Kasumi-1 (cell line): ENCODE measurements at regions not wholly inside any gene's neighbourhood (a gene's known extent, or its start where the extent isn't known, plus 50 kb on each side); places are given as distances from the start of the nearest gene placed in this dataset.

ENCODE experiments used
- DNase-seq, 2 experiments: peaks; one replicate each; lab custom pipeline; 2025; lab: John Stamatoyannopoulos, UW

DNA sequence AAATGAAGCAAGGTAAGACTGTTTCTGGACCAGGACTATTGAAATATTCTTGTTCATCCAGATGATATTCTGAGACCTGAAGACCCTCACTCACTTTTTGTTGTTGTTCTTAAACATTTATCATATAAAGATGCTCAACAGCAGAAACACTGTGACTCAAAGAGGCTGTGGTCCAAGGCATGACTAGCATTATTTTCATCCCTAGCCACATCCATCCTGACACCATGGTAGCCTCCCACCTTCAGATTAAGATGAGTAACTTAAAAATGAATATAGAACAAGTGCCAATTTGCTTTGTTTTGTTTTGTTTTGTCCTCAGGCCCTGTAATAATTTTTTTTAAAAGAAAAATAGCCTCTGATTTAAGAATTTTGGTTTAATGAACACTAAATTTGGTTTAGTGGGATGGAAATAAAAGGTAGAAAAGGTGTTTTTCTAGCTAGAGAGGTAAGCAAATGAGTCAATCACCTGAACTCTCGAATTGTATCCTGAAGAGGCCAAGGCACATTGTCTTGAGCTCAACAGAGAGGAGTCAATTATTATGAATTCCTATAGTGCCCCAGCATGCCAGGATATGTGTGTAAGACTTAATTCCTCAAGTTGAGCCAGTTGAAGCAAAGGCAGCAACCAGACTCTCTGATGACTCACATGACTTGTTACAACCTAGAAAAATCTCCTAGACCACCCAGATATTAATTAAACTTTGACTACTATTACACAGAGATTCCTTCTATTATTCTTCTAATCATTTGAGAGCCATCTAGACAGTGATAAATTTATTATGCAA is 380.1 kb upstream of the TUSC1 start:
- no peak for DNase-seq

DNA sequence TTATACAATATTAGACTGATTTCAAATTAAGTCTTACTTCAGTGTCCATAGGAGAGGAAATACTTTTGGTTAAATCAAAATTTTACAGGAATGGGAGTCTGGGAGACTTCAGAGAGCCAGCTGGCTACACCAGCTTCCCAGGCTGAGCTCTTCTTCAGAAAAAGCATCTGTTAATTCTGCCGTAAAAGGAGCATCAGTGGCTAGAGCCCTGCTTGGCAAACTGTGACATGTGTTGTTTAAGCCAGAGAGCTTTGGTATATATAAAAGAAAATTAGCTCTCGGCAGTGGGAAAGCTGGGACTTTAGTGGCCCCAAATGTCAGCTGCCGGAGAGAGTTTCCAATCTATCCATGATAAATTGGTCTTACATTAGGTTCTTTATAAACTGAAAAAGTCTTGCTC is 378.8 kb upstream of the TUSC1 start:
- no peak for DNase-seq

DNA sequence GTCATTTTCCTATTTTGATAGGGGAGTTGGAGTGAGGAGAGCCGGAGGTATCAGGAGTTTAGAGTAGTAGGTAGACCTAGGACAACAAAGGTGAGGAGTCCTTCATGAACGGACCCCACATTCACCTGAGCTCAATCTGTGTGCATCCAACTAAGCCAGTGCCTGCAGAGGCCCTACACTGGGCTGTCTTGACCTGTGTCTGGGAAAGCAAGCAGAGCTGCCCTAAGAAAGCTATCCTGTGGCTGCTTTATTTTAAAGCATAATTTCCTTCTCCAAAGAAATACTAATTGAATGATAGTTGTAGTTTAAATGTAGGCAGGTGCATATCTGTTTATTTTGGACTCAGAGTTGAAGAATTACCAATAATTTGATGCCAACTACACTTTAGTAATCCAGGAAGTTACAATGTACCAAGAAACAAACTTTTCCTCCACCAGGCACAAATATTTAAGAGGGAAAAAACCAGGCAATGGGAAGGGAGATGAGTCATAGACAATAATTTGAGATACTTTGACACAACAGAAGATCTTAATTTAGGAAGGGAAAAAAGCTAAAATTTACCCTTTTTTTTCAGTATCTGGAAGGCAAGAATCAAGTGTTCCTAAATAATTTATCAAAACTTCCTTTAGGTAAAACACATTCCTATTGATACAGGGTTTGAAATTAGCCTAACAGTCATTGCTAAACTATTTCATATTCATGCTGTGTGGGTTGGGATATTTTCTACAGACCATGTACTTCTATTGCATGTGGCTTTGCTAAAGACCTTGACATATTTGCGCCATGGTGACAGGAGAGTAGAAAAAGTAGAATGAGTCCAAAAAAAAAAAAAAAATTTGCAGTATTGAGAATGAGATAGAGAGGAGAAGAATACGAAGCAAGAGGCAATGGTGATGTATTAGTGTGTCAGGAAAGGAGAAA is 376.6 kb upstream of the TUSC1 start:
- no peak for DNase-seq

DNA sequence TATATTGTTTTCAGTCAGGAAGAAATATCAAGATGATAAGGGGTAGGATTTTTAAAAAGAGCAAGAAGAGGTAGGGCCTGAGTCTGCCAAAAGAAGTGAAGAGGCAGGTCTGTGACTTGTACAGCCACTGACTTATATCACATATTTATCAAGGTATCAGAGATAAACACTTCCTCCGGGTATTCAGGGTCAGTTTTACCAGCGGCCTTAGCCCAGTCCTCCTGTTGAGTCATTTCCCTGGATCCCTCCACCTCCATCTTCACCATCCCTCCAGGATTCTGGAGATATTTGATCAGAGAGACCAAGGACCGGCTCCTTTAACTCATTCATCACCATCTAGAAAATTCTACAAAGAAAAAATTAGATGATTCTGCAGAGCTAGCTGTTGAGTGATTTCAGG is 375.7 kb upstream of the TUSC1 start:
- no peak for DNase-seq

DNA sequence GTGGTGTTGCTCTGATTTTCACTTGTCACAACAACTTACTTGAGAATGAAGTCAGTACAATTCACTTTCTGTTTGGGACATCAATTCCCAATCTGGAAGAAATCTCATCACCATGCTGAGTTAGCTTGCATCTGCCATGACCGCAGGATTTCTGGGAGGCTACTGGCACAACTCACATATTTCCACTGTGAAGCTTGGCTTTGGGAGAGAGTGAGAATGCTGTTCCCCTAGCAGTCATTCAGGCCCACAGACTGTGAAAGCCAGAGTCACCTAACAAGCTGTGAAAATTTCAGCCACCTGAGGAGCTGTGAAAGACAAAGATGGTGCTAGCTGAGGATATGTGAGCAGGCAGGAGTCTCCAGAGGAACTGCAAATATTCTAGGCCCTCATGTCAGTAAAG is 365.2 kb upstream of the TUSC1 start:
- DNase-seq, result no peak

DNA sequence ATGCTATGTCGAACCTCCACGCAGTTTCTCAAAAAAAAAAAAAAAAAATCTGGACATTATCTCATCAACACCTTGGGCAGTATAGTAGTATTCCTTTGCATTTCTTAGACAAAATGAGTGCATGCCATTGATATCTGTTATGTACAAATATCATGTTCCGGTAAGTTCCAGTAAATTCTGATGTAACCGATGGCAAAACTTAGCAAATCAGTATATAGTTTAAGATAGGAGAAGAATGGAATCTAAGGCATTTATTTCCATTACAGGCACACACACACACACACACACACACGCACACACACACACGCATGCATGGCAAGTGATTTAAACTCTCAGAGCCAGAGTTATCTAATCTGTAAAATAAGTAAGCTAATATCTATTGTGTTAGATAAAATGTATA is 356.5 kb upstream of the TUSC1 start:
- no peak for DNase-seq

DNA sequence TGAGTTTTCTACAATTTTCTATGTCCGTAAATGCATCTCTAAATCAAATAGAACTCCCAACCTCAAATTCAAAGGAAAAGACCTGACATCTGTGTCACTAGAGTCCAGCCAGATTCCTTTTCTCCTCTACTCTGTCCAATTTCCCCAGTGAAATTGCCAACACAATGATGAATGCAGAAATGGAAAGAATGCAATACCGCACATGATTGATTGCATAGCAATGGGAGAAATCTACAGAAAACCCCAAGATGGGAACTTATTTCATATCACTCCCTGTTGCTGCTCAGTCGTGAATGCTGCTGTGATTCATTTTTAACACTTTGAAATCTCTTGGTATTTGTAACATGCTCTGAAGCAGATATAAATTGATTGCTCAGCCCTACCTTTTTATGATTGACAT is 355.1 kb upstream of the TUSC1 start:
- DNase-seq, result no peak

DNA sequence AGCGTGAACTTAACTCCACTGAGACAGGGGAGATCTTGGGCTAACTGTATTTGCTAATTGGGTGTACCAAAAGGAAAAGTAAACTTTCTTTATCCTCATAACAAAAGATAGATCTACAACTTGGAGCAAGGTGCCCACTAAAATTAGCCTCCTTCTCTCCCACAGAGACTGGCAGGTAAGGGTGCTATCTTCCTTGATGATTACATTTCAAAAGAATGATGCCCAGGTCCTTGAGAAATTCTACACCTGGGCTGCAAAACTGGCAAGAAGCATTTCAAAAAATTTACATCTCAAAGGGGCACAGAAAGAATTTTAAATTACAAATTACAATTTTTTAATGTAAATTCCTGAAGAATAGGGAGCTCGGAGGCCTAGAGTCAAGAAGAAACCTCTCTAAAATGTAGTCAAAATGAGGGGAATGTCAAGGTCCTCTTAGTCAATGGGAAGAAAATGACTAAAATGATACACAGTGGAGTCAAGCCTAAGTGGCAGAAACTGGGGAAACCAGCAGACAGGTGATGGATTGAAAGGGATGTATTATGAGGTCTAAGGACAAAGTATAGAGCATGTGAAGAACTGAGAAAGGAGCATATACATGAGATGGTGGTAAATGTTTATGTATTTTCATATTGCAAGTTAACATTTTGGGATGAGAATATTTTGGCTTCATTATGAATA is 348.3 kb upstream of the TUSC1 start:
- no peak for DNase-seq

DNA sequence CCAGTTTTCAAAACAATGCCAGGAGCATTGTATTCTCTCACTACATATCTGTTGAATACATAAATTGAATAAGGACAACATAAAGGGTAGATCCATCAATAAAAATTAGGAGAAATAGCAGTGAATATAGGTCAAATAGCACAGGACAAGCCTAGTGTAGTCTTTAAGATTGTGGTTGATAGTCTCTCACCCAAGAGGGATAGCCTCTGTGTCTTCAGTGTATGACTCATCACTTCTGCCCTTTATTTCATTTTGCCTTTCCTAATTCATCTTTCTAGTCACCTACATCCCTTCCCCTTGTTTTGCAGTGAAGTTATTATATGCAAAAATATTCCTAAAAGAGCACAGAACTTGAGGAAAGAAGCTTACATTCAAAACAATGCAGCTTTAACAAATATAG is 335.0 kb upstream of the TUSC1 start:
- DNase-seq, result no peak

DNA sequence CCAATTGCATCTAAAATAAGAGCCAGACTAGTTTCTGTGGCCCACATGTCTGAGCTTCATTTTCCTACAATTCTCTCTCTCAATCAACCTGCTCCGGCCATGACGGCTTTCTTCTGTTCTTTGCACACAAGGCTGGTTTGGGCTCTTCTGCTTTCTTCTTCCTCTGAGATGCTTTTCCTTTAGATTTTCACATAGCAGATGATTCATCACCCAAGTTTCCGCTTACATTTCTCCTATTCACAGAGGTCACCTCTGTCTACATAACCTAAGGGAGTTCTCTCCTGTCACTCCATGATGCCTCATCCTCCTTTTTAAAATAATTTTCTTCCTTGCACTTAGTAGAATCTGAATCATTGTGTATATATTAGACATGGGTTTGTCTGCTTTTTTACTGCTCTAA is 334.6 kb upstream of the TUSC1 start:
- no peak for DNase-seq

DNA sequence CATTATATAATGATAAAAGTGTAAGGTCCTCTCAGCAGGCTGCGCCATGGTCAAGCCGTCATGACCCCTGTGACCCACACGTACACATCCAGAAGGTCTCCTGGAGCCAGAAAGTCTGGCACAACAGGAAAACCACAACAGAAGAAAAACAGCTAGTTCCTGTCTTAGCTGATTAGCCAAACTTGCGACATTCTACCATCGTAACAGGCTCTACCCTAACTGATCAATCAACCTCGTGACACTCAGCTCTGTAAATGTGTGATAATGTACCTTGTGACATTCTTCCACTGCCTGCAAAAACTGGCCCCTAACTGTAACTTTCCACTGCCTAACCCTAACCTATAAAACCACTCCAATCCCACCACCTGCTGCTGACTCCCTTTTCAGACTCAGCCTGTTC is 316.4 kb upstream of the TUSC1 start:
- DNase-seq, result peak in 1 of 2 experiments; percentile 15

DNA sequence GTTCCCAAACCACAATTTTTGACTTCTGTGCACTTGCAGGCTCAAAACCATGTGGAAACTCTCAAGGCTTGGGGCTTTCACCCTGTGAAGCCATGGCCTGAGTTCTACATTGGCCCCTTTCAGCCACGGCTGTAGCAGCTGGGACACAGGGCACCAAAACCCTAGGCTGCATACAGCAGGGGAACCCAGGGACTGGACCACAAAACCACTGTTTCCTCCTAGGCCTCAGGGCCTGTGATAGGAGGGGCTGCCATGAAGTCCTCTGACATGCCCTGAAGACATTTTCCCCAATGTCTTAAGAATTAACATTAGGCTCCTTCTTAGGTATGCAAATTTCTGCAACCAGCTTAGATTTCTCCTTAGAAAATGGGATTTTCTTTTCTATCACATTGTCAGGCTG is 312.1 kb upstream of the TUSC1 start:
- no peak for DNase-seq

DNA sequence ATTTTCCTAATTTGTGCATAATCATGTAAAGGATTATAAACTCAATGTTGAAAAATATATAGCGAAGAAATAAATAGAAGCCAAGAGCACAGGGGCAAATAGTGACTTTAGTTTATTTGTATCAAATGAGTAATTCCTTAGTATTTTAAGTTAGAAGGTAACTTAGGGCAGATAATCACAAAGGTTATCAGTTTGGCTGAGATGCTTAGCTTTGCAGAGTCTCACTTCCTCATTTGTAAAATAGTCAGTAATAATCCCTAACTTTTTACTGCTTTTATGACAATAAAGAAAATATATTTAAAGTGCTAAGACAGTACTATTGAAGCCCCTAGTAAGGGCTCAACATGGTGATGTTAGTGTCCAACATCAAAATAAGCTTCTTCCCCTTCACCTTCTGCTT is 297.4 kb upstream of the TUSC1 start:
- DNase-seq, result no peak

DNA sequence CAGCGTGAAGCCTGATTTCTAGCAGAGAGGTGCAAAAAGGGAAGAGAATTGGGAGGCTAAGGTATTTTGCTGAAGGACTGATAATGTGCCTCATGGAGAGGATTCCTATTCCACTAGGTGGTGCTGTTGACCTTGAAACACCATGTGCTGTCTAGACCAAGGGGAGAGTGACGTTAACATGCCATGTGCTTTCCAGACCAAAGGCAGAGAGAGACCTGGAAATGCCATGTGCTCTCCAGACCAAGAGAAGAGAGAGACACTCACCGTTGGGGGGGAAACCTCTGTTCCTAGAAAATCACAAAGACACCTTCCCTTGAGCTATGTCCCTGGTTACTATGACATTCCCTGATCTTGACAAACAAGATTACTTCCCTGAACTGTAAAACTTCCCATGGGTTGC is 286.0 kb upstream of the TUSC1 start:
- DNase-seq, result peak; percentile 37 to 64

DNA sequence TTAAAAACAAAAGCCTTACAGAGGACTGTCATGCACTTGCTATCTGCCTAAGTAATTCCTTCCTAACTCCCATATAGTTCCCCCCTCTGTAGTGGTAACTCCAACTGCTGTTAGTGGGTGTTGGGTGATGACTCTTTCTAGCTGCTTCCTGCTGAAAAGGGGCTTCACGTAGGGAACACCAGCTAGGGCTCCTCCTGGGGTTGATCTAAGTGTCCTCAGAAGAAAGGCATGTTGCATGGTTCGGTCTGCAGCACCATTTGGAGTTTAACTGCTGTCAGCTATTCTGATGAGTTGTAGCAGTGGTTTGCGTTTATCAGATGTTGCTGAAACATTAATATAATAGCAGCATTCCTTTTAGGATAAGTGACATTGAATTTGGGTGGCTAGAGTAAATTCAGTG is 281.9 kb upstream of the TUSC1 start:
- no peak for DNase-seq

DNA sequence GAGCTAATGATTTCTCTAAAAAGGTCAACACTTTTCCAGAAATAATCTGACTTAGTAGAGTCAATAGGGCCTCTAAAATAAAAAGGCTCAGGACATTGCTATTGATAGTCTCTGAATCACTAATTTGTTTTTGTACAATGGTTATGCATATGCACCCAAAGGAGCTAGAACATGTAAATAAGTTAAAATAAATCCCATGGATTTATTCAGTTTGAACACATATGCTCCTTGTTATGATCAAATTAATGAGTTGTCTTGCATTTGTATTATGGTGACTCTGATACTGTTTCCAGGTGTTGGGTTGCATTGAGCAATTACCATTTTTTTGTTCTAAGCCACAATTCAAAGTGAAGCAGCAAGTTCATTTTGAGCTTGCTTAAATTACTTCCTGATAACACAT is 276.0 kb upstream of the TUSC1 start:
- no peak for DNase-seq

DNA sequence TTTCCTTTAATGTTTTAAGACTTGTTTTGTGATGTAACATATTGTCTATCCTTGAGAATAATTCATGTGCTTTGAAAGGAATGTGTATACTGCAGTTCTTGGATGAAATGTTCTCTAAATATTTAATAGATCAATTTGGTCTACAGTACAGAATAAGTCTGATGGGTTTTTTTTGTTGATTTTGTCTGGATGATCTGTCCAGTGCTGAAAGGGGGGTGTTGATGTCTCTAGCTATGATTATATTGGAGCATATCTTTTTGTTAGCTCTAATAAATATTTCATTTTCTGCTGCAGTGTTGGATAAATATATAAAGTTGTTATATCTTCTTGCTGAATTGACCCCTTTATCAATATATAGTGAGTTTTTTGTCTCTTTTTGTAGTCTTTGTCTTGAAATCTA is 269.9 kb upstream of the TUSC1 start:
- DNase-seq, result no peak

DNA sequence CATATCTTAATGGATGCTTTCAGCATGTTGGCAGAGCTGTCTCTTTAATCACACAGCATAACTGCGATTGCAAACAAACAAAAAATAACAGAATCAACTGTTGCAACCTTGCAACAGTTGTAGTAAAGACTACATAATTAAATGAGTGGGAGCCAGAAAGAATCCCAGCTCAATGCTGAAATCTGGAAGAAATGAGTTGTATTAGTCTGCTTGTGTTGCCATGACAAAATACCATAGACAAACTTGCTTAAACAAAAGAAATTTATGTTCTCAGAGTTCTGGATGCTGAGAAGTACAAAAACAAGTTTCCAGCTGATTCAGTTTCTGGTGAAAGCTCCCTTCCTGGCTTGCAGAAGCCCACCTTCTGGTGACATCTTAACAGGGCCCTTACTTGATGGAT is 260.9 kb upstream of the TUSC1 start:
- DNase-seq, result no peak

DNA sequence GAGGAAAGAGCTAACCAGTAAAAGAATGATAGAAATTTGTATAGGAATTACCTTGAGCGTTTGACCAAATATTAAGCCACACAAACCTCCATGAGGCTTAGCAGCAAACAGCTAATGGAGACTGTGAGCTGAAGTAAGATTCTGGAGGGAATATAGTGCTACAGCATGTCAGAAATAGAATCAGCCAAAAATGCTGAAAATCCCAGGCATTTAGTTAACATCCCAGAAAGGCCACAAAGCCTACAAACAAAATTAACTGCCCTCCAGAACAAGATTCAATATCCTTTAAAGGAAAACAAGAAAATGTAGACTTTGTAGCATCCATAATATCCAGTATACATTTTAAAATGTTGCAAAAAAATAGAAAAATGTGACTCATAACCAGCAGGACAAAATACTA is 257.8 kb upstream of the TUSC1 start:
- no peak for DNase-seq

DNA sequence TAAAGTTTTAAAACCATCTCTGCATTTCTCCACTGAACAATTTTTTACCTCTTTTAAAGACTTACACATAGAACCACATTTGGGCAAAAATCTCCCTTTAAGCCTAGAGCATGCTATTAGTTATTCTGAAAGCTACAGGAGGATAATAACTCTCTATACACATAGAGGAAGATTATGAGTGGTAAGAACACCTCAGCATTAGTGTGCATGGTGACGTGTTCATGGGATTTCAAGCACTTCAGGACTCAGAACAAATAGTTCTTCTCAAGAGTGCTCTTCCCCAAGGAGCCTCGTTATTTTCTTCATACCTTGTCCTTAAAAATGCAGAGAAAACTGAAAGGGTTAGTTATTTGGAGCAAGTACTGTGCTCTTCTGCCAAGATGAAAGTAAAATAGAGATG is 256.9 kb upstream of the TUSC1 start:
- DNase-seq, result no peak

DNA sequence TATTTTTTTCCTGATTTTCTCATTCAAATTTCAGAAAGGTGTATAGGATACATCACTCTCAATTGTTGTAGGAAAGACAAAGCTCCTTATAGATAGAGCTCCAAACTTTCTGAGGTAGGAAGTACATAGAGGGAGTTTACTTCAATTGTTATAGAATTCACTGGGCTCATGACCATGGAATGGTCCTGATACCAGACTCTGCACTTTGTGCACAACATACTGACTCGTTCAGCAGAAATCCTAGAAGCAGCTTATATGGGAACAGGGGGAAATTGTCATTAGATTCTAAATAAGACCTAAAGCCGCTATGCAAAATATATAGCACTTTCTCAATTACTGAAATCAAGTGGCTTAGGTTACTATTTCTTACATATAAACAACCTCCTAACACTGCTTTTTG is 240.5 kb upstream of the TUSC1 start:
- no peak for DNase-seq

DNA sequence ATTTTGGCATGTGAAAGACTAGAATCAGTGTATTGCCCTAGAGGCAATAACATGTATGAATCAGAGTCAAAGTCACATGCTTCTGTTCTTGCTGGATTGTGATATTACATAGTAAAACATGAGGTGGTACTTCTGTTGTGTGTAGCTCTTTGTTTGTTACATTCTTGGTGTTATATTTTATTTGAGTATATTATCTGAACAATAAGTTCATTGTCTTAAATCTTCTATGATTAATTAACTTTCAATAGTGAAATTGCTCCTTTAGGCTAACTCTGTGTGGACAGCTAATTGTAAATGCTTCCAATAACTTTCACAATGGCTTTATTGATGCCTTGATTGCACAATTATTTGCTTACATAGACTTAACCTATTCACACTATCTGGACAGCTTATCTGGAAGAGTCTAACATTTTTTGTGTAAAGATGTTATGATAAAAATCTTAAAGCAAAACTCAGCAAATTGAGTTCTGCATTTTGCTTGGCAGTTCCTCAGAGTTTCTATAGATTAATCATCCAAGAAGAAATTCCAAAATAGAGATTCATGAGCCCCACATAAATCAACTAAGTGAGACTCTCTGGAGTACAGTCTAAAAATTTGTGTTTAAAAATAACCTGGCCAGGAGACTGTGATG is 239.6 kb upstream of the TUSC1 start:
- no peak for DNase-seq
